GM21529 (cell line): ENCODE measurements at regions not wholly inside any gene's neighbourhood (a gene's known extent, or its start where the extent isn't known, plus 50 kb on each side); places are given as distances from the start of the nearest gene placed in this dataset.

Source experiments
- ATAC-seq: cut with Tn5 transposase; IDR thresholded peaks from one replicate; pipeline ENCODE4 v1.9.1; 2021; ENCODE audit not compliant: unreplicated experiment

DNA sequence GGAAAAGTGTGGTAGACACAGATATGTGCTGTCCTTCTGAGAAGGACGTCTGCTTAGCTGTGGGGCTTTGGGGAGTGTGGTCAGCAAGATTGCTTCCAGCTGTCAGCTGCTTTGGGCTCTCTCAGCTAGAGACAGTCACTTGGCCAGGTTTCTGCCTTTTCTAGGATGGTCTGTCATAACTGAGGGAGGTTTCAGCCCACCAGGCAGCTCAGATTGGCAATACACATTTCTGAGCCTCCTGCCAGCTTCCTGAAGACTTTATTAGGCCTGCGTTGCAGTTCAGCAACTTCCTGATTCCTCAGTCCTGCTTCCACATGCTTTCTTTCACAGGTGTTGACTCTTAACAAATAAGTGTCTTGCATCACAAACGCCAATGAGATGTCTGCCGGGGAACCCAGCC is 286.5 kb downstream of the SQOR start:
- no peak for ATAC-seq

DNA sequence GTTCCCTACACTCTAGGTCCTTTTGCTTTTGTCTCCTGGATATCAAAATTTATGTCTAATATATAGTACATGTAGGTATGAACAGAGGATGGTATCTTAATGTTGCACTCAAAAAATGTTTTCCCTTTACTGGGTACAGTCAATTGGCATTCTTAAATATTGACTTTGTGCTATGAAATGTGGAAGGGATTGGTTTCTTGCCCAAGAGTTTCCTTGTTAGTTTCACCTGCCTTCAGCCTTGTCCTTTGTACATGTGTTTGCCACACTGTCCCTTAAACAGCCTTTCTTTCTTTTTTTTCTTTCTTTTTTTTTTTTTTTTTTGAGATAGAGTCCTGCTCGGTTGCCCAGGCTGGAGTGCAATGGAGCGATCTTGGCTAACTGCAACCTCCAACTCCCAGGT is 287.1 kb downstream of the SQOR start:
- ATAC-seq: no peak

DNA sequence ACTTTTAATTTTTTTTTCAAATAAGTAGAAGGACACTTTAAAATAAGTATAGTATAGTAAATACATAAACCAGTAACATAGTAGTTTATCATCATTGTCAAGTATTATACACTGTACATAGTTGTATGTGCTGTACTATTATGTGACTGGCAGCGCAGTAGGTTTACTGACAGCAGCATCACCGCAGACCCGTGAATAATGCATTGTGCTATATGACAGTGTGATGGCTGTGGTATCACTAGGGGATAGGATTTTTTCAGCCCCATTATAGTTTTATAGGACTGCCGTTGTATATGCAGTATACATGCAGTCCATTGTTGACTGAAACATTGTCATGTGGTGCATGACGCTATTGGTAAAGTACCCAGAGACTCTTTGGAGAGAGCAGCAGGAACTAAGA is 306.5 kb downstream of the SQOR start:
- ATAC-seq: no peak

DNA sequence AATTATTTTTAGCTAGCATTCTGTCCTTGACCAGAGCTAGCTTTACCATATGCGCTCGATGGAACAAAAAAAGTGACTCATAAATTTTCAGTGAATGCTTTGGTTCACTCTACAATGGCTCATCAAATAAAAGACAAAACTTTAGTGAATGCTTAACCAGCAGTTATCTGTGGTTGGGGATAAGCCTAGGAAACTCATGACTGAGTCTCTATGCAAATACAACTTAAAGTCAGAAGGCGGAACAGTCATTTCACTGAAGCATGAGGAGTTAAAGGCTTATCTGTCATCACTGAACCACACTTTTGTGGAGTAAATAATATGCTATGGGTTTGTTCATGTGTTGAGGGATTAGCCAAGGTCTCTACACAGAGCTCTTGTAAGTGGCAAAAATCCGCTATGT is 308.4 kb downstream of the SQOR start:
- peak; percentile 69 for ATAC-seq

DNA sequence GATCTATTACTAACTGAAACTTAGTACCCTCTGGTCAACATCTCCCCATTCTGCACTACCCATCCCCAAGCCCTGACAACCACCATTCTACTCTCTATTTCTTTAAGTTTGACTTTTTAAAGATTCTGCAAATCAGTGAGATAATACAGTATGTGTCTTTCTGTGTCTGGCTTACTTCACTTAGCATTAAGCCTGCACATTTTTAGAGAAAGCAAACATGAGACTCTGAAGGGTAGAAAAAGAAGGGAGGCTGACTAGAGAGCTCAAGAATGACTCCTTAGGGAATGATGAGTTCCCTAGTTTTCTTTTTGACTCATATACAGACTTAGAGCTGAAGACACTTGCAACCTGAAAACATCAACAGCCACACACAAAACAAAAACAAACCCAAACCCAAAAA is 311.3 kb downstream of the SQOR start:
- ATAC-seq: no peak

DNA sequence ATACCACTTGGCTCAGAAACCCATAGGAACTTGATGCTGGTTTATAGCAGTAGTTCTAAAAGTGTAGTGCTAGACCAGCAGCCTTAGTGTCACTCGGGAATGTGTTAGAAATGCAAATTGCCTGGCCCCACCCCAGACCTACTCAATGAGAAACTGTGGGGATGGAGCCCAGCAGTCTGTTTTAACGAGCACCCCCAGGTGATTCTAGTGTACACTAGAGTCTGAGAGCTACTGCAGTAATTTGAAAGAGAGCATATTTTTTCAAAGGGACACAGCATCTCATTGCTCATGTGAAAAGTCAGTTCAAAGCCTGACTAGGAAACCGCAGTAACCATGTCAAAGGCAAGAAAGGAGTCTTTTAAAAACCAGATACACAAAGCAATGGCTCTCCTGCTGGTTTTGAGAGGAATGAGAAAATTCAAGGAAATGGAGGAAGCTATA is 313.4 kb downstream of the SQOR start:
- no peak for ATAC-seq

DNA sequence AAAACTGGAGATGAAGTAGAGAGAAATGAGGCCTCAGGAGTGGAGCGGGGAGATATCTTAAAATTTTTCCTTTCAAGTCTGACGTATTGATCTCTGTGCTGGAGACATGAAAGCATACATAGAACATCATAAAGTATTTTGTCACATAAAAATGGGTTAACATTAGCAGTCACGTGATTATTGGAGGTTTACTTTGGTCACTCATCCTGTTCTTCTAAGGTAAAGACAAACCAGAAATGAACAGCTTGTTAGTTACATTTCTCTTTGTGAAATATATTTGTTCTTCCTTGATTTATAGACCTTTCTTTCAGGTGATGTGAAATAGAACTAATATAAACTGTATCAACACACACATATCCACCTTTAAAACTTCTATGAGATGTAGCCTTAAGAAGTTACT is 324.1 kb downstream of the SQOR start:
- ATAC-seq: no peak

DNA sequence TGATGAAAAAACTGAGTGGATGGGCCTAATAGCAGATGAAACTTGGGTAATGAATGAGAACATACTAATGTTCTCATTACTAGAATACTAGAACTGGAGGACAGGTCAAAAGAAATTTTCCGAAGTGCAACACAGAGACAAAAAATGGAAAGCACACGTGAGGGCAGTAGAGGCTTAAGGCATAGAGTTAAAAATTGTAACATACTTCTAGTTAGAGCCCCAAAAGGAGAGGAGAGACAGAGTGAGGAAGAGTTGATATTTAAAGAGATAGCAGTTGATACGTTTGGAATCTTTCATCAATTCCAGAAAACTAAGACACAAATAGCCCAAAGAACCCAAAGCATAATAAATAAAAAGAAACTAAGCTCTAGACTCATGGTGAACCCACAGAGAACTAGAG is 327.9 kb downstream of the SQOR start:
- ATAC-seq: no peak

DNA sequence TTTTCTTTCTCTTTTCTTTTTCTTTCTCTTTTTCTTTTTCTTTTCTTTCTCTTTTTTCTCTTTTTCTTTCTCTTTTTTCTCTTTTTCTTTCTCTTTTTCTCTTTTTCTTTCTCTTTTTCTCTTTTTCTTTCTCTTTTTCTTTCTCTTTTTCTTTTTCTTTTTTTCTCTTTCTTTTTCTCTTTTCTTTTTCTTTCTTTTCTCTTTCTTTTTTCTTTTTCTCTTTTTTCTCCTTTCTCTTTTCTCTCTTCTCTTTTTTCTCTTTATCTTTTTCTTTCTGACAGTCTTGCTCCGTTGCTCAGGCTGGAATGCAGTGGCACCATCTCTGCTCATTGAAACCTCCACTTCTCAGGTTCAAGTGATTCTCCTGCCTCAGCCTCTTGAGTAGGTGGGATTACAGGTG is 335.7 kb downstream of the SQOR start:
- ATAC-seq: no peak

DNA sequence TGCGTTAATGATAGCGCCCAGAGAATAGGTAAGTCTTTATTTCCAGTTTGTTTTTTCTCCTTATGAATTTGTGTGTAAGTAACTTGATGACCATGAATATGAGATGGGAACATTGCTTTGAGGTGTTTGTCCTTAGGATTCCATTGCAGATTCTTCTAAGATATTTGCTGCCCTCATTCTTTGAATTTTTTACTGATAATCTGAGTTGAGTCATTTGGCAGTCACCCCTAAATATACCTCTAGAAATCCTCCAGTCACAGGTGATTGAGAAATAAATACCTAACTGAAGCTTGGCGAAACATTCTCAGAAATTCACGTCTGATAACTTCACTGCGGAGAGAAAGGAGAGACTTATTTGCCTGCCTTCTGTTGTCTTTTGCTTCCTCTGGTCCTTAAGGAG is 345.5 kb downstream of the SQOR start:
- no peak for ATAC-seq

DNA sequence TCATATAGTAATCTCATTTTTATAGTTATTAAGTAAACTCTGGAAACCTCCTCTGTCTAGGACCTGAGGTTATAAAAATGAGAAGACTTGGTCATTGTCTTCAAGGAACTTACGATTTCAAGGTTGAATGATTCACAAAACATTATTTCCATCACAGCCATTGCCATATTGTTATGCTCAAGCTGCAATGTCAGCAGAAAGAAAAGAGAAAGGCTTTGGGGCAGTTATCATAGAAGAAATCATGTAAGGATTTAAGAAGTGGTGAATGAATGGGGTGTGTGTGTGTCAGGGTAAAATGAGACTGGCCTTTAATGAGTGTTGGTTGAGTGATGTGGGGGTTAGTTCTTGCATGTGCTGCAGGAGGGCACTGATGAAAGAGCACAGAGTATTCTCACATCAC is 346.8 kb downstream of the SQOR start:
- ATAC-seq: no peak

DNA sequence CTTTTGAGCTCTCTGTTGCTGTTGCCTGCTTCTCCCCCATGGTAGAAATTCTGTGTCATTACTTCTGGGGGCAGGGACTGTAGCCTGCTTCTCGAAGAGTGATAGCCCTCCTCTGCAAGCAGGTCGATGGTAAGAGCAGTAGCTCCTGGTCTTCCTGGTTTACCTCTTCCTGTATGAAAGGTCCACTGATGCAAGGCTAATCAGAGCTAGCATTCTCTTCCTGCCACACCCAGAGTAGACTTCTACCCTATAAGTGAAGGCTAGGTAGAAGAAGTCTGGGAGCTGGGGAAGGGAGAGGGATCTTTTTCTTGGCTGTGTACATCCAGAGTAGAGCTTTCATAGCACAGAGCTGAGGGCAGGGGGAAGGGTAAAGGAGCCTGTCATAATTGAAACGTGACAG is 357.0 kb downstream of the SQOR start:
- no peak for ATAC-seq

DNA sequence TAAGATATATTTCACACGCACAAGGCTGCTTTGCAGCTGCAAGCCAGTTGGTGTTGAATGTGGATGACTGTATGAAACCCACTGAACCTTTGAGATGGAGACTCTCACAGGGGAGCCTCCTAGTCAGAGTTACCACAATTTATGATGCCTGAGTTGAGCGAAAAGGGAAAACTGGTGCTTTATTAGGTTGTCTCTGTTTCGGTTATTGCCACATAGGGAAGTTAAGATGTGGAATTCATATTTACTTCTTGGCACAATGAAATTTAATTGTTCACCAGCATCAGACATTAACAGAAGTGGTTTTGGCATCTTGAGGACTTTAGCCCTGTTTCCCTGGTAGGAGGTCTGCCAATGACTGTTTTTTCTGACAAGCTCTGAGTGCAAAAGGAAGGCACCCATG is 358.2 kb downstream of the SQOR start:
- no peak for ATAC-seq

DNA sequence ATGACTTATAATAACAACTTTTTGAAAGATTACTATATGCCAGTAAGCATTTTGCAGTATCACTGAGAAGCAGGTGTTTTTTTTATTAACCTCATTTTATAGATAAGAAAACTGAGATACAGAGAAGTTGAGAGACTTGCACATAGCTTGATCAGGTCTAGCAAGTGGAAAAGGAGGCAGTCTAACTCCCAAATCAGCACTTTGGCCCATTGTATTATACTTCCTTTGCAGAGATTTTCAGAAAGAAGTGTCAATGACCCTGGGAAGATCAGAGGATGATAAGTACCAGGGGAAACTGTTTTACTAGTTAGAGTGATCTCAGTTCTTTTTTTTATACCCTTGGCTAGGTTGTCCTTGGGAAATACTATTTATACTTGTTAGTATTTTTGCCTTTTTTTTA is 358.7 kb downstream of the SQOR start:
- ATAC-seq: no peak

DNA sequence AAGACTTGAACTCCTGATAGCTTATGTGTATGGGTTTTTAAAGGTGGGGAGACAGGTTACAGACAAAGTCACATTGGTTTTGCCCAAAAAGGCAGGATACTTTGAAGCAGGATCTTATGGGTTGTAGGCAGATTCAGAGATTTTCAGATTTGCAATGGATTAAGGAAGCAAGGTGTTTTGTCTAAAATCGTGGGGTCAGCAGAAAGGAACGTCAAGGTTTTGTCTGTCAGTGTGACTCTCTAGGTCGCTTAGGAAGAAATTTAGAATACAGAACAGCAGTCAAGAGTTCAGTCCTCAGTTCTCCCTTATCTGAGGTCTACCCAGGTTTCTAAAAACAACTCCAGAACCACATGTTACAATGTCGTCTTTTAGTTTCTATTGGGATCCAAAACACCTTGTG is 361.0 kb downstream of the SQOR start:
- no peak for ATAC-seq

DNA sequence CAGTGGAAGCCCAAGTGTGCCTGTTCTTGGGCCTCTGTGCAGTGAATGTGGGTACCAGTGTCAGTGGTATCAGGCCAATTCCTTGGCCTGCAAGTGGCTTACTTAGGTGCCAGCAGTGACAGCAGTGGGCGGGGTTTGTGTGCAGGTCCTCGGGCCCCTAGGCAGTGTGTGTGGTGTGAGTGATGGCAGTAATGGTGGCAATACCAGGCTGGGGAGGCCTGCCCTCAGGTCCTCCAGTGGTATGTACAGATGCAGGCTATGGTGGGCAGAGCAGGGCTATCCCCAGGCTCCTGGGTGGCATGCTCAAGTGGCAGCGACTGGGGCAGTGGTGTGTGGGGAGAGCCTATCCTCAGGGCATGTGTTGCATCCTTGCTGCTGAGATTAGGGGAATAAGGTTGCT is 379.7 kb downstream of the SQOR start:
- ATAC-seq: no peak

DNA sequence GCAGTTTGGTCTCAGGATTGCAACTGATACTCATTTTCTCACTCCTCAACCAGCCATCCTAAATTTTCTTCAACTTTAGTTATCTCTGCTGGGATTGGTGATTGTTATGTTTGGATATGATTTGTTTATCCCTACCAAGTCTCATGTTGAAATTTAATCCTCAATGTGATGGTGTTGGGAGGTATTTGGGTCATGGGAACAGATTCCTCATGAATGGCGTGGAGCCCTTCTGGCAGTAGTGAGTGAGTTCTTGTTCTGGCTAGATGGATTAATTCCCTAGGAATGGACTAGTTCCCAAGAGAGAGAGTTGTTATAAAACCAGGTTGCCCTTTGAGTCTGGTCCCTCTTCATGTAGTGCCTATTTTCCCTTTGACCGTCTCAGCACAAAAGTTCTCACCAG is 399.9 kb downstream of the SQOR start:
- no peak for ATAC-seq

DNA sequence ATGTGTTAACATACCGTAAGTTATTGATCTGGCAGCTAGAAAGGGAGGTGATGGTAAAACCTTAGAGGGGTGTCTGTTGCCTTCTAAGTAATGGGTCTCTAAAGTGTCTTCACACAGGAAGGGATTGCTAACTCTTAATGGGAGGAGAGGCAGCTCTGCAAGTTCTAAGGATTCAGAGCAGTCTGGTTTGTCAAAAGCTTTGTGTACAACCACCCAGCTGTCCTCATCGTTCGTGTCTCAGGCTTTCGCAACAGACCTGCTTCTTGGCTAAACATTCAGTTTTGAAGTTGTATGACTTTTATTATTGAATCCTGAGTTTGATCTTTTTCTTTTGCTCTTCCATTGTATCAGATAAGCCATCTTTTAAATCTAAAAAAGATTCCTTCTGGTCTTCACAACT is 404.9 kb downstream of the SQOR start:
- ATAC-seq: no peak

DNA sequence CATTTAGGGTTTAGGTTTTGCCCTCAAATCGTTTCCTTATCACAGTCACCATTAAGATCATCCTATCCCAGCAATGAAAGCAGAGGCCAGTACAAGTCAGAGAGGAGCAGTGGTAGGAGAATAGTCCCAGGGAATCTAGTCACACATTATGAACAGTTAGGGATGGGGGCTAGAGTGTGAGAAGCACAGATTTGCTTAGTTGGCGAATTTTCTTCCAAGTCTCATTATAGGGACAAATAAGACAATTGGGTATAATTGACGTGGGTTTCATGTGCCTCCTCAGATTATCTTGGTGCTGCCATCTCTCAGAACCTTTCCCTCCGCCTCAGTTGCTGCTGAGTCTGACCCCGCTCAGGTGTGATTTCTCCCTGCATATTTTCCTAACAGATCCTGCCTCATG is 407.1 kb downstream of the SQOR start:
- ATAC-seq: no peak

DNA sequence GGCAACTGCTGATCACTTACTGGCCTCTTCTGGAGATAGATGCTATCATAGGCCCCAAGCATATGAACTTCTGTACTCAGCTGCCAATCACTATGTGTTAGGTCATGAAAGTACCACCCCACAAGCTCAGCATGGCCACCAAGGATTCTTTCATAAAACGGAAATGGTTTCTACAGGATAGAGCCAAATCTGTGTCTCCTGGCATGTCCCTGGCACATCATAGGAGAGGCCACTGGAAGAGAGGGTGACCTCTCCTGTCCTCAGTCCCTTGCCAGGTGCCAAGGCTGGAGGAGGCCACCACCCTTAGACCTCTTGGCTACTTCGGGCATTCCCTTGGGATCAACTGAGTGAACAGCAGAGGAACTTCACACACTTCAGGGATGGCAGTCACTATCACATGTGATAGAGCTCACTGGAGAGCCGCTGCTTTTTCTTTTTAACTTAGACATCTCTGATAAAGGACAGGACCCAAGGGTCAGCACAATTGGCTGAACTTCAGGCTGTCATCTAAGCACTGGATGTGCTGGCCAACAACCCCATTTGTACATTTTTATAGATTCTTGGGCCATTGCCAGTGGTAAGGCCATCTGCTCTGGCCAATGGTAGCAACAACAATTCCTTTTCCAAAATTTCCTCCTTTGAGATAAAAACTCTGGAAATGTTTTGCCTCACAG is 425.2 kb downstream of the SQOR start:
- ATAC-seq: no peak

DNA sequence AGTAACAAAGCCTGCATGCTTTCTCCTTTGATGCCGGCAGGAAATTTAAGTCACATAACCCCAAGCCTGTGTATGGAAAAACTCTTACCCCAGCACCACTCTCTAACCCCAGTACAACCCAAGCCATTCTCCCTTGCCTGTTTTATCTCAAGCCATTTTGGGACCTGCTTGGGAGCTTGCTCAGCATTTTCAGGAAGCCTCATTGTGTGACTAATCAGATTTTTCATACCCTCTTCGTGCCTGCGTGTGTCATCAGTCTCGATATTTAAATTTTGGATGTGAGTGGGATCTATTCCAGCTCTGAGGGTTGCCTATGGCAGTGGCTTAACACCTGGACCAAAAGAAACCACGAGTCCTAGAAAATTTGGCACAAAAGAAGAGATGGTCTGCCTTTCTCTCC is 426.2 kb downstream of the SQOR start:
- no peak for ATAC-seq

DNA sequence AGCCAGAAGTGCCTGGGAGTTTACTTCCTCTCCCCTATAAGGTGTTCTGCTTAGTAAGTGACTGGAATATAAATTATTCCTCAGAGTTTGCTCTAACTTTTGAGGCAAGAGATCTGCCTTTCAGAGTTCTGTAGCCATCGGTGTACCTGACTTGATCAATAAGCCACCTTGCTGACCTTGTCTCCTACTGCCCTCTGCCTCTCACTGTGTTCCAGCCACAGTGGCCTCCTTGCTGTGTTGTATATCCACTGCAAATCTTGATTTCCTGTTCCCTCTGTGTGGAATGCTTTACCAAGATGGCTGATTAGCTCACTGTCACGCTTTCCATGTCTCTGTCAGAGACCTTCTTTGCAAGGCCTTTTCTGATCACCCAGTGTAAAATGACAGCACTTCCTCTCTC is 442.4 kb downstream of the SQOR start:
- ATAC-seq: no peak

DNA sequence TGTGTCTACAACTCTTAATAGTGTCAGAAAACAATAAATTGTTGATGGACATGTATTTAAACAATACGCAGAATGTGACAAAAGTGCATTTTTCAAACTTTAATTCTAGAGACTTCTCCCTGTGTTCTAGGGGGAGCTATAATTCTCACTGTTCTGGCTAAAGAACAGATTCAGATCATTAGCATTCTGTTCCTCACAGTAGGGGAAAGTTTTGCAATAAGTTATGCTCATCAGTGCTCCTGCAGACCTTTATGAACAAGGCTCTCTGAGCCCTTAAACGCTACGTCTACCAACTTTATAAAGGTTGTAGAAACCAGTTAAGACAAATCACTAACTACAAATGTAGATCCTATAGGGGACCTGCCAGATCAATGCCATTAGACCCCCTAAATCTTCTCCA is 444.2 kb downstream of the SQOR start:
- no peak for ATAC-seq

DNA sequence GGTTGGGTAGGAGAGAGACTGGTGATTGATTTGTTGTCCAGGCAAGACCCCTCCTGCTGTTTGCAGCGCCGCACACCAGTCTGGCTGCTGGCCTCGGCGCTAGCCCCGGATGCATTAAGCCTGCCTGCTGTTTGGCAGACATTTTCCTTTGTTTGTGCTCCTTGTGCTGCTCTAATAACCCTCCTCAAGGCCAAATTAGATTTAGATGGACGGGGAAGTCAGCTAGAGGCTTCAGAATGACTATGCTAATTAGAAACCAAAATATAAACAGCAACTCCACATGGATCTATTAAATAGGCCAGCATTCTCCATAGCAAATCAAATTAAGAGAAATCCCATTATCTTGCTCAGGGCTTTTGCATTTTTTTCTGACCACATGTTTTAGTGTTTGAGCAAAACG is 445.2 kb downstream of the SQOR start:
- no peak for ATAC-seq
